K562 (cell line): ENCODE measurements at regions not wholly inside any gene's neighbourhood (a gene's known extent, or its start where the extent isn't known, plus 50 kb on each side); places are given as distances from the start of the nearest gene placed in this dataset.
A peak's percentile ranks its signal among the peaks of the same experiment; 100 is the strongest.

Source experiments
- ATAC-seq: fragments of 200-7000 bp; cut with Tn5 transposase; 3 replicates; pipeline ENCODE4 v1.9.1; 2020; ENCODE audit warnings: moderate library complexity
- BruUV-seq: library from RNA; stranded (reverse); fragments of 400-500 nt; replicated peaks from 2 replicates; lab custom pipeline; 2021; lab: Mats Ljungman, UMichigan
- CTCF ChIA-PET: fragments of 300-600 bp; formaldehyde crosslinking; extraction: SDS; loops from one replicate; lab custom pipeline; 2021; ENCODE audit warnings: low intra/inter-chr PET ratio; lab: Yijun Ruan, JAX
- POLR2A ChIA-PET: fragments of 300-600, 350-650 bp; sonication (Branson Sonifier 250); formaldehyde crosslinking; extraction: SDS; loops from one replicate; lab custom pipeline; 2021; ENCODE audit warnings: antibody characterized with exemption, inconsistent platforms; lab: Yijun Ruan, JAX
- DNase-seq, 4 experiments: peaks; one replicate each; pipeline versions ENCODE4 v3.0.0 to v3.0.0-alpha.2; 2011 to 2018; ENCODE audit warnings: low spot score in 3 of 4, mixed read lengths in 3 of 4; ENCODE audit errors: extremely low read depth in 1 of 4
- FAIRE-seq: peaks from 2 replicates; lab custom pipeline; 2011; peaks lifted over from hg19 to GRCh38; lab: Jason Lieb, UNC
- H2AFZ ChIP-seq: 2 replicates; pipeline ENCODE4 v1.6.0; 2011; ENCODE audit warnings: low read depth, low read length, control low read depth, inconsistent platforms
- H3K27ac ChIP-seq: fragments of 200-600 bp; 3 replicates; pipeline ENCODE4 v1.8.0; 2011; ENCODE audit warnings: low read depth, mild to moderate bottlenecking, control low read depth, inconsistent platforms, low read length, moderate library complexity, mixed read lengths; ENCODE audit errors: extremely low read depth
- H3K27me3 ChIP-seq, 2 experiments: fragments of 300-600 bp in 1 of 2; 2 replicates in 1 of 2; 3 replicates in 1 of 2; pipeline versions ENCODE4 v1.6.0 to v1.8.0; 2011; ENCODE audit warnings: inconsistent platforms in 2 of 2, low read length in 2 of 2, mild to moderate bottlenecking in 1 of 2, mixed read lengths in 1 of 2, moderate library complexity in 1 of 2; ENCODE audit not compliant: control insufficient read depth in 2 of 2, insufficient read depth in 2 of 2
- H3K36me3 ChIP-seq: fragments of 300-600 bp; 3 replicates; pipeline ENCODE4 v1.8.0; 2011; ENCODE audit warnings: mild to moderate bottlenecking, low read length, inconsistent platforms; ENCODE audit not compliant: control insufficient read depth, insufficient read depth
- H3K4me1 ChIP-seq, 2 experiments: fragments of 200-600 bp in 1 of 2; replicated peaks in 1 of 2; 2 replicates in 1 of 2; 3 replicates in 1 of 2; pipeline versions ENCODE4 v1.5.1 to v1.8.0; 2011; ENCODE audit warnings: inconsistent platforms in 2 of 2, low read length in 2 of 2, mild to moderate bottlenecking in 1 of 2, mixed read lengths in 1 of 2, moderate library complexity in 1 of 2; ENCODE audit not compliant: control insufficient read depth in 2 of 2, insufficient read depth in 2 of 2
- H3K4me2 ChIP-seq: 2 replicates; pipeline ENCODE4 v1.6.1; 2011; ENCODE audit warnings: low read length, control low read depth, inconsistent platforms, mixed read lengths; ENCODE audit not compliant: insufficient read depth
- H3K4me3 ChIP-seq: fragments of 200-600 bp; sonication (generic), shearing (Covaris generic); 2 replicates; pipeline ENCODE4 v1.5.1; 2016; ENCODE audit warnings: control low read depth, inconsistent platforms
- H3K79me2 ChIP-seq: fragments of 200-600 bp; 3 replicates; pipeline ENCODE4 v1.8.0; 2011; ENCODE audit warnings: low read length, inconsistent platforms; ENCODE audit not compliant: control insufficient read depth, insufficient read depth
- H3K9ac ChIP-seq, 2 experiments: 2 replicates each; pipeline versions ENCODE4 v1.6.0 to v1.6.1; 2011; ENCODE audit warnings: low read depth in 2 of 2, low read length in 2 of 2, control low read depth in 1 of 2, inconsistent platforms in 1 of 2, mild to moderate bottlenecking in 1 of 2, mixed read lengths in 1 of 2; ENCODE audit not compliant: insufficient read depth in 1 of 2
- H3K9me1 ChIP-seq: one replicate; pipeline ENCODE4 v1.6.0; 2011; ENCODE audit warnings: inconsistent platforms, mild to moderate bottlenecking, low read length, moderate library complexity; ENCODE audit not compliant: control insufficient read depth, insufficient read depth
- H3K9me3 ChIP-seq: replicated peaks from 2 replicates; pipeline ENCODE4 v1.5.1; 2011; ENCODE audit warnings: low read depth, low read length, inconsistent platforms; ENCODE audit not compliant: control insufficient read depth, insufficient read depth
- H4K20me1 ChIP-seq: replicated peaks from 2 replicates; pipeline ENCODE4 v1.6.1; 2011; ENCODE audit warnings: low read length, inconsistent platforms, mixed read lengths; ENCODE audit not compliant: control insufficient read depth, insufficient read depth
- CAMTA2 ChIP-seq: fragments of 250-450 bp; sonication (Bioruptor Pico); conservative IDR thresholded peaks from 2 replicates; pipeline ENCODE4 v1.5.1; 2022
- CEBPB ChIP-seq: fragments of 450-650 bp; IDR thresholded peaks from 2 replicates; pipeline ENCODE4 v1.6.1; 2016; ENCODE audit warnings: missing genetic modification characterization, missing compliant biosample characterization
- HDGF ChIP-seq: fragments of 450-650 bp; IDR thresholded peaks from 2 replicates; pipeline ENCODE4 v1.6.1; 2016
- HOMEZ ChIP-seq: fragments of 250-450 bp; sonication (Bioruptor Pico); IDR thresholded peaks from 2 replicates; pipeline ENCODE4 v1.4.0; 2020; ENCODE audit warnings: mild to moderate bottlenecking, moderate library complexity
- PHF8 ChIP-seq: fragments of 200-600 bp; sonication (generic); IDR thresholded peaks from 2 replicates; pipeline ENCODE4 v1.6.1; 2012; ENCODE audit warnings: mixed run types, mild to moderate bottlenecking, inconsistent platforms, low read length, moderate library complexity, borderline replicate concordance
- RBM22 ChIP-seq: fragments of 200-400 bp; formaldehyde crosslinking; IDR thresholded peaks from 2 replicates; pipeline ENCODE4 v1.6.1; 2018; ENCODE audit warnings: low read length, low read depth; ENCODE audit not compliant: poor library complexity, severe bottlenecking
- TFAM ChIP-seq: fragments of 250-450 bp; sonication (Bioruptor Pico); conservative IDR thresholded peaks from 2 replicates; pipeline ENCODE4 v1.5.0; 2021; ENCODE audit warnings: mild to moderate bottlenecking, moderate library complexity
- ZNF507 ChIP-seq: conservative IDR thresholded peaks from 2 replicates; pipeline ENCODE4 v1.6.1; 2017; ENCODE audit warnings: missing genetic modification characterization, missing compliant biosample characterization
- ZNF518B ChIP-seq: fragments of 250-450 bp; sonication (Bioruptor Pico); IDR thresholded peaks from 2 replicates; pipeline ENCODE4 v1.5.0; 2021; ENCODE audit warnings: mild to moderate bottlenecking, moderate library complexity
- ZNF699 ChIP-seq: fragments of 250-450 bp; sonication (Bioruptor Pico); IDR thresholded peaks from 2 replicates; pipeline ENCODE4 v1.8.0; 2021; ENCODE audit warnings: mild to moderate bottlenecking, moderate library complexity; ENCODE audit not compliant: insufficient replicate concordance
- ZZZ3 ChIP-seq: fragments of 450-650 bp; IDR thresholded peaks from 2 replicates; pipeline ENCODE4 v1.6.1; 2016; ENCODE audit warnings: antibody characterized with exemption, mild to moderate bottlenecking, moderate library complexity
- WGBS: fragments of 100-300 bp; shearing (Covaris generic); methylation state at CpG from one replicate; pipeline ENCODE4 v1.1.6; 2016; ENCODE audit warnings: low coverage, mixed read lengths; ENCODE audit not compliant: insufficient coverage; ENCODE audit errors: missing lambda C conversion rate; 5-methylcytosine and 5-hydroxymethylcytosine counted together
- in situ Hi-C: fragments of 300-500 bp; cut with MboI; formaldehyde crosslinking; loops from 4 replicates; pipeline ENCODE4 v1.15.0; 2018; ENCODE audit warnings: inconsistent platforms, mixed read lengths
- intact Hi-C: fragments of 100-400 bp; cut with micrococcal nuclease; formaldehyde crosslinking; loops from 2 replicates; pipeline ENCODE4 v1.14.2; 2022

GRCh38 chr13:80850771-80851170 lies 509.8 kb upstream of the SPRY2 start (continued):
- no peak for TF ChIP-seq CAMTA2 (CRISPR knock-in tag)
- no peak for TF ChIP-seq CEBPB (tag)
- no peak for TF ChIP-seq HDGF

GRCh38 chr13:80844164-80844563 lies 503.2 kb upstream of the SPRY2 start:
- POLR2A ChIA-PET, result no interaction called here
- Histone ChIP-seq H3K4me3 (no peak overlapping the region), H3K27ac (no peak overlapping the region), H3K4me2 (no peak overlapping the region), H3K79me2 (no peaks in the 10 kb centered on the region), H3K36me3 (no peaks in the 10 kb centered on the region), H2AFZ (no peak overlapping the region), H4K20me1 (no peaks in the 10 kb centered on the region)
- FAIRE-seq (no peak), ATAC-seq (no peak)
- in situ Hi-C loops, result no loop called here
- 2% methylated on average over 1 of the region's 1 CpG for WGBS
- intact Hi-C loops, result no loop called here
- TF ChIP-seq ZZZ3 (no peak), TFAM (CRISPR knock-in tag) (0 out of 2 replicates have a peak, but pooled peaks have one; percentile 54)
- TF ChIP-seq, all 486 proteins: peak for 1
- Histone ChIP-seq H3K27me3 (no peaks in the 10 kb centered on the region), H3K9me1 (no peaks in the 10 kb centered on the region), H3K4me1 (no peaks in the 10 kb centered on the region), H3K9ac (no peak overlapping the region), H3K9me3 (no peaks in the 10 kb centered on the region)
- CTCF ChIA-PET, result no interaction called here
- no peak for DNase-seq
- no TSS peak for BruUV-seq

GRCh38 chr13:80841414-80841813 lies 500.5 kb upstream of the SPRY2 start:
- no peak overlapping the region for H2AFZ ChIP-seq

More at GRCh38 chr13:80841414-80841813, 500.5 kb upstream of the SPRY2 start:
- no peaks in the 10 kb centered on the region for H3K9me1 ChIP-seq
- no TSS peak for BruUV-seq
- H3K9me3 ChIP-seq, result no peaks in the 10 kb centered on the region; the same call in 1 of the 2 replicates
- intact Hi-C loops, result no loop called here
- ChIA-PET POLR2A (no interaction called here), CTCF (no interaction called here)
- no peaks in the 10 kb centered on the region for H3K79me2 ChIP-seq
- no peaks in the 10 kb centered on the region for H3K4me1 ChIP-seq
- no peak overlapping the region for H3K9ac ChIP-seq
- no peak overlapping the region for H3K27ac ChIP-seq
- no peaks in the 10 kb centered on the region for H3K27me3 ChIP-seq
- H3K36me3 ChIP-seq, result no peaks in the 10 kb centered on the region
- TF ChIP-seq PHF8 (0 out of 2 replicates have a peak, but pooled peaks have one; percentile 2), ZNF518B (CRISPR knock-in tag) (no peak), HOMEZ (no peak), ZNF507 (tag) (0 out of 2 replicates have a peak, but pooled peaks have one; percentile 22), RBM22 (no peak), ZNF699 (CRISPR knock-in tag) (peak; percentile 42)
- H3K4me2 ChIP-seq, result no peak overlapping the region
- WGBS, result 0% methylated on average over 1 of the region's 1 CpG
- ATAC-seq, result no peak
- no peak for DNase-seq
- no peak overlapping the region for H3K4me3 ChIP-seq
- in situ Hi-C loops, result no loop called here
- FAIRE-seq, result no peak
- H4K20me1 ChIP-seq, result no peaks in the 10 kb centered on the region
